ENCODE measurements at regions not wholly inside any gene's neighbourhood (a gene's known extent, or its start where the extent isn't known, plus 50 kb on each side); places are given as distances from the start of the nearest gene placed in this dataset.

GRCh38 chr3:152709659-152710058 lies 125.3 kb upstream of the P2RY1 start:
- in situ Hi-C loops (cut with MboI) (no loop called here), intact Hi-C loops (cut with micrococcal nuclease) (loop anchor here (5.0 to 10.0 kb wide), 3 partner anchors 128 to 205 kb away; partner anchors contain the start of gene P2RY1)
- Histone ChIP-seq H3K4me3 (no peak overlapping the region), H3K9ac (ENCODE audit: insufficient read depth in 1 of 2, low read depth in 2 of 2, low read length in 2 of 2) (no peak overlapping the region), H4K20me1 (replicated peaks; ENCODE audit: control insufficient read depth, insufficient read depth, low read length) (no peaks in the 10 kb centered on the region), H3K36me3 (ENCODE audit: control insufficient read depth, insufficient read depth, low read length) (no peaks in the 10 kb centered on the region), H3K4me1 (replicated peaks in 1 of 2; ENCODE audit: control insufficient read depth in 2 of 2, insufficient read depth in 2 of 2, low read length in 2 of 2) (no peaks in the 10 kb centered on the region; a peak in 1 of 5 replicates), H3K27me3 (ENCODE audit: control insufficient read depth in 2 of 2, insufficient read depth in 2 of 2, low read length in 2 of 2) (no peaks in the 10 kb centered on the region), H2AFZ (ENCODE audit: low read depth, low read length) (no peak overlapping the region), H3K4me2 (ENCODE audit: insufficient read depth, low read length) (no peak overlapping the region), H3K9me1 (ENCODE audit: control insufficient read depth, insufficient read depth, low read length) (no peaks in the 10 kb centered on the region), H3K79me2 (ENCODE audit: control insufficient read depth, insufficient read depth, low read length) (no peaks in the 10 kb centered on the region), H3K27ac (ENCODE audit: extremely low read depth, low read depth, low read length) (no peak overlapping the region), H3K9me3 (replicated peaks; ENCODE audit: control insufficient read depth, insufficient read depth, low read depth, low read length) (no peaks in the 10 kb centered on the region)
- no TSS peak for BruUV-seq (replicated peaks)
- no peak for DNase-seq (ENCODE audit: extremely low read depth in 1 of 4, low spot score in 3 of 4)
- 64% methylated on average over 3 of the region's 3 CpGs for WGBS (ENCODE audit: insufficient coverage, low coverage, missing lambda C conversion rate)
- ATAC-seq: no peak
- ChIA-PET CTCF (ENCODE audit: low intra/inter-chr PET ratio) (no interaction called here), POLR2A (no interaction called here)
- FAIRE-seq: no peak
- TF ChIP-seq ZNF778 (CRISPR knock-in tag; IDR thresholded peaks at IDR 0.05): no peak
- no peak for TF ChIP-seq ZNF445 (CRISPR knock-in tag; IDR thresholded peaks at IDR 0.05; ENCODE audit: low read depth)
- TF ChIP-seq OTX1 (CRISPR knock-in tag; IDR thresholded peaks at IDR 0.05): no peak
- no peak for TF ChIP-seq PML (IDR thresholded peaks at IDR 0.05; ENCODE audit: low read length)
- no peak for TF ChIP-seq SMARCB1 (IDR thresholded peaks at IDR 0.05; ENCODE audit: insufficient read length, low read depth)
- TF ChIP-seq LARP7 (IDR thresholded peaks at IDR 0.05): no peak
- TF ChIP-seq POU5F1 (IDR thresholded peaks at IDR 0.05; ENCODE audit: borderline replicate concordance, low read depth, low read length, partially characterized antibody): no peak

GRCh38 chr3:152710549-152710948 lies 124.4 kb upstream of the P2RY1 start:
- no peak overlapping the region for H3K4me3 ChIP-seq
- H4K20me1 ChIP-seq (replicated peaks; ENCODE audit: control insufficient read depth, insufficient read depth, low read length): no peaks in the 10 kb centered on the region
- ChIA-PET CTCF (ENCODE audit: low intra/inter-chr PET ratio) (no interaction called here), POLR2A (no interaction called here)
- H3K27me3 ChIP-seq (ENCODE audit: control insufficient read depth in 2 of 2, insufficient read depth in 2 of 2, low read length in 2 of 2): no peaks in the 10 kb centered on the region
- H3K9ac ChIP-seq (ENCODE audit: insufficient read depth in 1 of 2, low read depth in 2 of 2, low read length in 2 of 2): no peak overlapping the region
- H3K9me1 ChIP-seq (ENCODE audit: control insufficient read depth, insufficient read depth, low read length): no peaks in the 10 kb centered on the region
- H3K4me2 ChIP-seq (ENCODE audit: insufficient read depth, low read length): no peak overlapping the region
- H2AFZ ChIP-seq (ENCODE audit: low read depth, low read length): no peak overlapping the region
- WGBS (ENCODE audit: insufficient coverage, low coverage, missing lambda C conversion rate): 79% methylated on average over 3 of the region's 3 CpGs
- DNase-seq (ENCODE audit: extremely low read depth in 1 of 4, low spot score in 3 of 4) (no peak), FAIRE-seq (no peak), ATAC-seq (no peak)
- intact Hi-C loops (cut with micrococcal nuclease) (loop anchor here (5.0 to 10.0 kb wide), 3 partner anchors 127 to 206 kb away; partner anchors contain the start of gene P2RY1), in situ Hi-C loops (cut with MboI) (no loop called here)
- H3K9me3 ChIP-seq (replicated peaks; ENCODE audit: control insufficient read depth, insufficient read depth, low read depth, low read length): no peaks in the 10 kb centered on the region
- BruUV-seq (replicated peaks): no TSS peak
- no peak overlapping the region for H3K27ac ChIP-seq (ENCODE audit: extremely low read depth, low read depth, low read length)
- H3K4me1 ChIP-seq (replicated peaks in 1 of 2; ENCODE audit: control insufficient read depth in 2 of 2, insufficient read depth in 2 of 2, low read length in 2 of 2): no peaks in the 10 kb centered on the region; a peak in 1 of 5 replicates
- no peaks in the 10 kb centered on the region for H3K79me2 ChIP-seq (ENCODE audit: control insufficient read depth, insufficient read depth, low read length)
- H3K36me3 ChIP-seq (ENCODE audit: control insufficient read depth, insufficient read depth, low read length): no peaks in the 10 kb centered on the region
- TF ChIP-seq HDAC8 (tag; IDR thresholded peaks at IDR 0.05) (no peak), KDM4B (IDR thresholded peaks at IDR 0.05; ENCODE audit: borderline replicate concordance in 2 of 2, low read depth in 1 of 2) (no peak)

Data from K562 (cell line).